IPS-18a (cell line): ENCODE measurements at regions not wholly inside any gene's neighbourhood (a gene's known extent, or its start where the extent isn't known, plus 50 kb on each side); places are given as distances from the start of the nearest gene placed in this dataset.
"Not testable (repeated sequence)": the region's sequence is repeated elsewhere in the genome, so short reads cannot be mapped to it uniquely, and the experiment has no call there.

Source experiments
- H3K27ac ChIP-seq: one replicate; pipeline ENCODE4 v1.5.1; 2013; ENCODE audit warnings: low read length
- H3K27me3 ChIP-seq: one replicate; pipeline ENCODE4 v1.6.1; 2013; ENCODE audit warnings: mild to moderate bottlenecking, low read length; ENCODE audit not compliant: control insufficient read depth, insufficient read depth
- H3K36me3 ChIP-seq: one replicate; pipeline ENCODE4 v1.6.1; 2013; ENCODE audit warnings: low read depth, low read length; ENCODE audit not compliant: control insufficient read depth
- H3K4me1 ChIP-seq: one replicate; pipeline ENCODE4 v1.6.1; 2013; ENCODE audit warnings: low read depth, low read length; ENCODE audit not compliant: control insufficient read depth
- H3K4me3 ChIP-seq: one replicate; pipeline ENCODE4 v1.5.1; 2013; ENCODE audit warnings: low read length
- H3K9ac ChIP-seq: one replicate; pipeline ENCODE4 v1.6.1; 2013; ENCODE audit warnings: mild to moderate bottlenecking, low read length, moderate library complexity
- H3K9me3 ChIP-seq: one replicate; pipeline ENCODE4 v1.6.1; 2013; ENCODE audit warnings: low read depth, low read length; ENCODE audit not compliant: control insufficient read depth

GRCh38 chr6:169086020-169086419 lies 167.6 kb downstream of the THBS2 start:
- H3K4me1 ChIP-seq: peaks cover 5% of the 10 kb centered on the region
- no peaks in the 10 kb centered on the region for H3K36me3 ChIP-seq
- H3K4me3 ChIP-seq: no peak overlapping the region
- H3K27ac ChIP-seq: no peak overlapping the region
- H3K9ac ChIP-seq: no peak overlapping the region
- H3K9me3 ChIP-seq: peaks cover 7% of the 10 kb centered on the region
- H3K27me3 ChIP-seq: no peaks in the 10 kb centered on the region

DNA sequence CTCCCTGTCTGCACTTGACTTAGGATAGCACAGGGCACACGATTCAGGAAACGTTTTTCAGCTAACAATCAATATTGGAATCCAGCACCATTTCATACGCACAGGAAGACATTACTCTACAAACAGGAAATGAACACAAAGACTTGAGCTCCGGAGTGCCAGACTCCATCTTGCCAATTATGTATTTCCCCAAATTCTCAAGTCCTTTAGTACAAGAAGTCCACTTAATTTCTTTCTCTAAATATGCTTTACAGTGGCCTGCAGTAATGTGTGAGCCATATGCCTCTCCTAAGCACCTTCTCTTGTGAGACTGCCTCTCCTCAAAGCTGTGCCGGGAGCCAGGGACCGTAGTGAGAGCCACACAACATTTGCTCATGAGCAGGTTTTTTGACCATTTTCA lies 168.2 kb downstream of the THBS2 start:
- peaks cover 2% of the 10 kb centered on the region for H3K9me3 ChIP-seq
- H3K27ac ChIP-seq: no peak overlapping the region
- no peaks in the 10 kb centered on the region for H3K36me3 ChIP-seq
- peaks cover 5% of the 10 kb centered on the region for H3K4me1 ChIP-seq
- no peak overlapping the region for H3K9ac ChIP-seq
- no peaks in the 10 kb centered on the region for H3K27me3 ChIP-seq
- H3K4me3 ChIP-seq: no peak overlapping the region

DNA sequence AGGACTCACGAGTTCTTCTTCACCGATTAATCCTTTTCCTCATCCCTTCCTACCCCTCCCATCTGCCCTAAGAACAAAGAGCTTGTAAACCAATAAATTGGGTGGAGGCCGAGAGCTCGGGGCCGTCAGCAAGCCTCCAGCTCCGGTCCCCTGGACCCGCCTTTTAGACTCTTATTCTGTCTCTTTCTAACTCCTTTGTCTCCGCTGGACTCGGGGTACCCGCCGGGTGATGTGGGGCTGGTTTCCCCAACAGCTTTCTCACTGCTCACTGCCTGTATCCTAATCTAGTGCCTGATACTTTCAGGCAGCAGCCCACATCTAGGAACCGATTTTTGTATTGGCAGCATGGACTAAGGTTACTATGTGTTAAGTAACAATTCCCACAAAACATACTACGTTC lies 169.1 kb downstream of the THBS2 start:
- not testable (repeated sequence) for H3K27me3 ChIP-seq, H3K4me1 ChIP-seq, H3K4me3 ChIP-seq, H3K9me3 ChIP-seq, H3K9ac ChIP-seq, H3K27ac ChIP-seq, H3K36me3 ChIP-seq

- Histone ChIP-seq H3K27ac (no peak overlapping the region), H3K4me3 (no peak overlapping the region), H3K9me3 (no peaks in the 10 kb centered on the region), H3K36me3 (no peaks in the 10 kb centered on the region), H3K9ac (no peak overlapping the region), H3K27me3 (no peaks in the 10 kb centered on the region), H3K4me1 (peaks cover 8% of the 10 kb centered on the region)
These were observed 169.6 kb downstream of the THBS2 start for GRCh38 chr6:169084067-169084466.

DNA sequence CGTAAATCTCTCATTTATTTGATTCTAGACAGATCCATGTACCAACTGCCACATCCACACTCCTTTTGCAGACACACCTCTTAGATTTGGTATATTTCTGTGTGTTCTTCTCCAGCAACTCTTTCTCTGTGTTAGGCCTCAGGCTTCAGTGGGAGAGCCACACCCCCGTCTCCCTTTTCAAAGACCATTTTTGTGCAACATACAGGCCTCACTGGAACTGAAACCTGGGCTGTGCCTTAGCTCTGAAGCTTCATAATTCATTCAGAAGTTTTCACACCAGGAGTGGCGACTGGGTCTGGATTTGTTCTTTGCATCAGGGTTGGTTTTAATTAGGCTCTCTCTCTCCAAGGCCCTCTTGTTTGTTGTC lies 170.2 kb downstream of the THBS2 start:
- Histone ChIP-seq H3K9me3 (no peaks in the 10 kb centered on the region), H3K9ac (no peak overlapping the region), H3K27ac (no peak overlapping the region), H3K36me3 (no peaks in the 10 kb centered on the region), H3K27me3 (no peaks in the 10 kb centered on the region), H3K4me1 (peaks cover 8% of the 10 kb centered on the region), H3K4me3 (no peak overlapping the region)

- Histone ChIP-seq H3K9ac (no peak overlapping the region), H3K4me3 (no peak overlapping the region), H3K9me3 (no peaks in the 10 kb centered on the region), H3K27me3 (no peaks in the 10 kb centered on the region), H3K36me3 (no peaks in the 10 kb centered on the region), H3K27ac (no peak overlapping the region), H3K4me1 (peaks cover 8% of the 10 kb centered on the region)
These were observed 170.7 kb downstream of the THBS2 start for GRCh38 chr6:169082817-169083507.

GRCh38 chr6:169082093-169082492 lies 171.6 kb downstream of the THBS2 start:
- Histone ChIP-seq H3K9ac (no peak overlapping the region), H3K4me3 (no peak overlapping the region), H3K36me3 (no peaks in the 10 kb centered on the region), H3K4me1 (peaks cover 3% of the 10 kb centered on the region), H3K27me3 (no peaks in the 10 kb centered on the region), H3K9me3 (no peaks in the 10 kb centered on the region), H3K27ac (no peak overlapping the region)

GRCh38 chr6:169081248-169081647 lies 172.4 kb downstream of the THBS2 start:
- H3K9ac ChIP-seq: no peak overlapping the region
- no peak overlapping the region for H3K27ac ChIP-seq
- peaks cover 3% of the 10 kb centered on the region for H3K4me1 ChIP-seq
- H3K36me3 ChIP-seq: no peaks in the 10 kb centered on the region
- H3K27me3 ChIP-seq: no peaks in the 10 kb centered on the region
- H3K4me3 ChIP-seq: no peak overlapping the region
- H3K9me3 ChIP-seq: no peaks in the 10 kb centered on the region

- no peaks in the 10 kb centered on the region for H3K9me3 ChIP-seq
- peaks cover 3% of the 10 kb centered on the region for H3K4me1 ChIP-seq
- H3K27ac ChIP-seq: no peak overlapping the region
- no peak overlapping the region for H3K9ac ChIP-seq
- H3K36me3 ChIP-seq: no peaks in the 10 kb centered on the region
- H3K27me3 ChIP-seq: no peaks in the 10 kb centered on the region
- H3K4me3 ChIP-seq: no peak overlapping the region
These were observed 174.0 kb downstream of the THBS2 start for GRCh38 chr6:169079650-169080049.

DNA sequence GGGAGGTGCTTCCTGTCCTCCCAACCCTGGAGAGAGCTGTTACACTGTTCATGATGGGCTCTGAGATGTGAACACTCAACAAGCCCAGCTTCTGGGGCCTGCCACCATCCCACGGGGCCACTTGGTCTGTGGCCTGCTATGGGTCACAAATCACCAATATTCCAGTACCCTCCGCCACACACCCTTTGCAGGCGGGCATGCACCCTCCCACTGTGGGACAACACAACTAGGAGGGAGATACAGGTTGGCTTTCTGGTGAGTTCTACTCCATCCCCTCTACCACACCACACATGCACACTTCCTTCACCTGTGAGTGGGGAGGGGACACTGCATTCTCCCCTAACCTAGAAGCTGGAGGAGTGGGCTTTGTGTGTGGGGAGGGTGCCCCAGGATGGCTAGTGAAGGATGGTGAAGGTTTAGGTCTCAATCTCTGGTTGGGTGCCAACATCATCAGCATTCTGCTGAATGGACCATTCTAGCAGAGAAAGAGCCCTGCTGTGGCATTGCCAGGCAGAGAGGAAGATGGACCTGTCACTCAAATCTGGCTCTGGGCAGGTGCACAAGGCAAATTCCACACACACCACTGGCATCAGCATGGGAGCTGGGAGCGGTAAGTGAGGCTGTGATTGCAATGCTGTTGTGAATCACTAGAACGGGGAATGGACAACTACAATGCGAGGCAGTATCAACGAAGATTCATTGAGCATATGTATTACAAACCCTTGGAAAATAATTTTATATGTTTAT lies 175.1 kb downstream of the THBS2 start:
- Histone ChIP-seq H3K4me1 (peaks cover 3% of the 10 kb centered on the region), H3K36me3 (no peaks in the 10 kb centered on the region), H3K9ac (no peak overlapping the region), H3K27ac (no peak overlapping the region), H3K27me3 (no peaks in the 10 kb centered on the region), H3K4me3 (no peak overlapping the region), H3K9me3 (no peaks in the 10 kb centered on the region)

DNA sequence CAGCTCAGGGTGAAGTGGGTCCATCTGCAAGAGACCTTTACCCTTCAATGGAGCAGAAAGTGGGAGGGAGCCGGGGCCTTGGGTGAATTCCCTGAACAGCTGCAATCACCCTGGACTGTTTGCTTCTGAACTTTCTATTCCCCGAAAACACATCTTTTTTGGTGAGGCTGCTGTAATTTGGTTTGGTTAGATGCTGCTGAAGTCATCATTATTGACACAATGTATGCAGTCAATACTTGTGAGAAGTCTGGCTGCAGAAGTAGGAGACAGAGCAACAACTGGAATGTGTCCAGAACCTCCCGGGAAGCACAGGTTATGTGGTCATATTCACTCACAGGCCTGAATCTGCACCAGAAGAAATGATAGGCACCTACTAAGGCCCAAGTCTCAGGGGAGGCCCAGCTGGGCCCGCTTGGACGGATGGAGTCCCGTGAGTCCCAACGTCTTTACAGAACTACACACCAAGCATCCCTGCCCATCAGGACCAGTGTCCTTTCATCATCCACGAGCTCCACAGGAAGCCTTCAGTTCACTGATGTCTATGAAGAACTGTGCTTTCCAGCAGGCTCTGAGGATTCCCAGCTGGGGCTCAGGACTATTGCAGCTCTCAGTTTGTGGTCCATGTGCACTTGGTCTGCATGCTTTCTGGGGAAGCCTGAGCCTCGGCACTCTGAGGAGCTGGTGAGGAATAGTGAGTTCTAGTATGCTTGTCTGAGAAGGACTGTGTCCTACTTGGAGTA lies 177.6 kb downstream of the THBS2 start:
- Histone ChIP-seq H3K4me1 (peaks cover 3% of the 10 kb centered on the region), H3K27me3 (no peaks in the 10 kb centered on the region), H3K9ac (no peak overlapping the region), H3K36me3 (no peaks in the 10 kb centered on the region), H3K9me3 (no peaks in the 10 kb centered on the region), H3K27ac (no peak overlapping the region), H3K4me3 (no peak overlapping the region)
